Fibroblast of skin of left quadriceps (primary cell): ENCODE measurements at regions not wholly inside any gene's neighbourhood (a gene's known extent, or its start where the extent isn't known, plus 50 kb on each side); places are given as distances from the start of the nearest gene placed in this dataset.
"Not testable (repeated sequence)": the region's sequence is repeated elsewhere in the genome, so short reads cannot be mapped to it uniquely, and the experiment has no call there.

Source experiments
- DNase-seq, 2 experiments: peaks; one replicate each; pipeline ENCODE4 v3.0.0-alpha.2; 2013; ENCODE audit warnings: low read depth in 2 of 2

DNA sequence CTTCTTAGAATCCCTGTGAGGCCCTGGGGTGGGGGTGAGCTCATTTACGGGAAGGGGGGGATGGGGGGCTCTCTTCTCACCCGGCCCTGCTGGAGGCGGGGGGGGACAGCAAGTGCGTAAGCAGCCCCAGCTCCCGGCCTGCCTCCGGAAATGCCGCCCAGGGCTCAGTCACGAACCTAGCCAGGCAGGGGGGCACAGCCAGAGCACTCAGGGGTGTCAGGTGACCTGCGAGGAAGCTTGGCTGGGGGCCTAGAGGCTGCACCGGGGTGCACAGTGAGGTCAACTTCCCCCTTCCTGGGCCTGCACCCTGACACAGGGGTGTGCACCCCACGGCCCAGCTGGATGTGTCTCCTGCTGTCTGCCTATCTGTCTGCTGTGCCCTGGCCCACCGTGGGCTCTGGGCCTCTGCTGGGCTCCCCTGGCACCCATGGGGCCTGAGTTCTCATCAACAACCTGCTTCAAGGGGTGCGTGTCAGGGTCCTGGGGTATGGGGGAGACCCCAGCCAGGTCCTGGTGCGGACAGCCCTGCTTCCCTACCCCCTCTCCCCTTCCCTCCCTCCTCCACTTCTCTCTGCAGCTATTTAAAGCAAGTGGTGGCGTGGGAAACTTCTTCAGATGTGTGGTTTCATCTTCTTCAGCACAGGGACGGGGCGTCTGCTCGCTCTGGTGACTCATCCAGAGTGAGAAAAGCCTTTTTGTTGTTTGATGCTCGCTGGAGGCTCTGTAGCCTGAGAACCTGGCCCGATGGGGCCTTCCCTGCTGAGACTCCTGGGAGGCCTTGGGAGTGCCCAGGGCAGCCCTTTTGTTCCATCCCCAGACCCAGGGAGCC, 92.5 kb upstream of the RUNX3 start:
- DNase-seq: peak; percentile 91 to 92

- no peak for DNase-seq
These were observed 91.6 kb upstream of the RUNX3 start for GRCh38 chr1:25021591-25022215.

GRCh38 chr1:25020851-25021590, 90.9 kb upstream of the RUNX3 start:
- DNase-seq: no peak

DNA sequence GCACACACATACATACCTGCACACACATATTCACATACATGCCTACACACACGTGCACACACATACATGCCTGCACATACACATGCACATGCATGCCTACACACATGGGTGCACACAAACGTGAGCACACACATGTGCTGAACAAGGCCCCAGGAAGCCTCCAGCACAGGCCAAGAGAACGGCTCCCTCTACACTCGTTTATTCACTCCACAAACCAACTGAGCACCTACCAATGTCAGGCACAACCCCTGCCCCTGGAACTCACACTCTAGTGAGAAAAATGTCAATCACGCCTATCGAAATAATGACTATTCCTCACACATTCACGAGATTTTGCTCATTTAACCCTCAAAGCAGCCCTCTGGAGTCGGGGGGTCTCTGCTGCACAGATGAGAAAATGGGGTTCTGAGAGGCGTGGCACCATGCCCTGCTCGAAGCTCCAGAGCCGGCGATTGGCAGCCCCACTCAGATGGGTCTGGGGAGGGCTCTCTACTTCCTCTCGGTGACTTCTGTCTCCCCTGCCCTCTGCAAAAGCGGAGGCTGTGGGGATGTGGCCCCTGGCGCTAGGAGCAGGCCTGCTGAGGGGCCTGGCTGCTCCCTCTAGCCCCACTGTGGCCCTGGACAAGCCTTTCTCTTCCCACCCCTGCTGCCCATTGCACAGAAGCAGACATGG, 90.2 kb upstream of the RUNX3 start:
- no peak for DNase-seq

DNA sequence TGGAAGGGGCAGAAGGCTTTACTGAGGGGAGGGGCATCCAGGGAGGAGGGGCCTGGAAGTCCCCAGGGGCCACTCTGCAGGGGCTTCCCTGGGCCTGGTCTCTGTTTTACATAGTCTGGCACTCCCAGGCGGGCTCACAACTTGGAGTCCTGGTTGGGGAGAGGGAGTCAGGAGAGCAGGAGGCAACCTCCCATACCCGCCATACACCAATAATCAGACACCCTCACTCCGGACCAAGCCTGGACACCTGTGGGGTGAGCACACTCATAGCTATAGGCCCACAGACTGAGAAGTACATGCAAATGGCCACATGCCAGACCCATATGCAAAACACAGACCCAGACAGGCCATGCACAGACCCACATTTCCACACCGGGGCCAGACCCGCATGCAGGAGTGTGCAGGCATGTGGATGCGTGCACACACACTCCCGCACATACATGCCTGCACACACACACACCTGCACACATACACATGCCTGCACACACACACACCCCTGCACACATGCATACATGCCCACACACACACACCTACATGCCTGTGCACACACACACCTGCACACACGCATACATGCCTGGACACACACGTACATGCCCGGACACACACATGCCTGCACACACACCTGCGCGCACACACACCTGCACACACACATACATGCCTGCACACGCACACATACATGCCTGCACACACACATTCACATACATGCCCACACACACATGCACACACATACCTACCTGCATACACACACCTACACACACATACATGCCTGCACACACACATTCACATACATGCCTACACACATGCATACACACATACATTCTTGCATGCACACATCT, 89.5 kb upstream of the RUNX3 start:
- no peak for DNase-seq

DNA sequence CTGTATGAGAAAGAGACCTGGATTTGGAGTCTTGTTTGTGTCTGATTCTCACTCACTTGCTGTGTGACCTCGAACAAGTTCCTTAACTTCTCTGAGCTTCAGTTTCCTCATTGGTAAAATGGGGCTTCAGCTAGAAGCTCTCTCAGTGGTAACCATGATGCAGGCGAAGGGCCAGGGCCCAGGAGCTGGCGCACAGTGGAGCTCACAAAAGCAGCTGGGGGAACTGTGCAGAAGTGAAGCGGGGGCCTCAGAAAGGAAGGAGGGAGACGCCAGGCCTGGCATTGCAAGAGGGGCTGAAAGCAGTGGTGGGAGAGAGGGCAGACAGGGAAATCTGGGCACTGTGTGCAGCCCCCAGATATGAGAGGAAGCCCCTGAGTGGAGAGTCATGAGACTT, 88.9 kb upstream of the RUNX3 start:
- no peak for DNase-seq

- DNase-seq: peak; percentile 32 to 33
These were observed 88.1 kb upstream of the RUNX3 start for GRCh38 chr1:25018110-25018735.

DNA sequence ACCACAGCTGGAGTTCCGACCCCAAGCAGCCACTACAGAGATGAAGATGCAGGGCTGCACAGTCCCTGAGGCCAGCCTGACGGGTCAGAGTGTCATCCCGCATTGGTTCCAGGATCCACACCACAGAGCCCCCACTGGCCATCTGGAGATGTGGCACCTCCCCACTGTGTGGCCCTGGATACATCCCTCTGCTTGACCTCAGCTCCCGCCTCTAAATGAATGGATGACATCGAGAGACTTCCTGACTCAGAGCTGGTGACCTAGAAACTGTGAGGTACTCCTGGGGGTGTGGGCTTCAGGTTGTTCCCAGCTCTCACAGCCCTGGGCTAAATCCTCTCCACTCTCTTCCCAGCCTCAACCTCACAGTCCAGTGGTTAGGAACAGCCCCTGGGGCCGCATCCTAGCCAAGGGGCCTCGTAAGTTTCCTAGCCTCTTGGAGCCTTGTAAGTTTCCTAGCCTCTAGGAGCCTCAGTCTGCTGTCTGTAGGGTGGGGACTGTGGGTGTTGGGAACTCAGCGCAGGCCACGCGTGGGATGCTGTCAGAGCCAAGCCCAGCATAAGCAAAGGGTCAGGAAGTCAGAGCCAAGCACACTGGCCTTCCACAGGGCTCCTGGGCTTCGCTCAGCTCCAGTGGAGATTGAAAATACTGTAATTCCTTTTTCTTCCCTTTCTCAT, 87.5 kb upstream of the RUNX3 start:
- DNase-seq: no peak

GRCh38 chr1:25012966-25013962, 83.2 kb upstream of the RUNX3 start:
- DNase-seq: no peak

DNA sequence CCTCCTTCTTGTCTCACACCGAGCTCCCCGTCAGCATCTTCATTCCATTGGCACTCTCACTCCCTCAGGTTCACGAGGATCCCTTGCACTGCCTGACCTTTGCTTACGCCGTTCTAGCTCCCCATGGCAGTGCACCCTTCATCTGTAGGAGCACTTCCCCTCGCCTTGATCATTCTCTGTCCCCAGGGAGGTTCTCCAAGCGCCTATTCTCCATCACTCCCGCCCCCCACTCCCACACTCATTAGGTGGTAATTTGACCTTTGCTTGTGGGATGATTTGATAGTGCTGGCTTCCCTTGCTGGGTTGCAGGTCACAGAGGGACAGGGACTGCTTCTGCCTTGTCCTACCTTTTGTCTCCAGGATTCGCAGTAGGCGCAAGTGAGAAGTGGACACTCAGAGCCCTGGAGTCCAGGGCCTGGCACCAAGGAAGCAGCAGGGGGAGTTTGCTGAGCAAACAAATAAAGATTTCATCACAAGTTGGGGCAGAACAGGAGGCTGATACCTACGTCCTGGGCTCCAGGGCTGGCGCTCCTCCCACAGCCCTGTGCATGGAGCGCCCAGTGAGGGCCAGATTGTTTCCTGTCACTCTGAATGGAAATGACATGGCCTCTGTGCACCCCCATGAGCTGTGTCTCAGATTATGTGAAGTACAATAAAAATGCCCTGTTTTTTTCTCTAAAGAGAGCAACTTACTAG, 82.0 kb upstream of the RUNX3 start:
- no peak for DNase-seq

- DNase-seq: no peak
These were observed 81.2 kb upstream of the RUNX3 start for GRCh38 chr1:25011275-25011674.

DNA sequence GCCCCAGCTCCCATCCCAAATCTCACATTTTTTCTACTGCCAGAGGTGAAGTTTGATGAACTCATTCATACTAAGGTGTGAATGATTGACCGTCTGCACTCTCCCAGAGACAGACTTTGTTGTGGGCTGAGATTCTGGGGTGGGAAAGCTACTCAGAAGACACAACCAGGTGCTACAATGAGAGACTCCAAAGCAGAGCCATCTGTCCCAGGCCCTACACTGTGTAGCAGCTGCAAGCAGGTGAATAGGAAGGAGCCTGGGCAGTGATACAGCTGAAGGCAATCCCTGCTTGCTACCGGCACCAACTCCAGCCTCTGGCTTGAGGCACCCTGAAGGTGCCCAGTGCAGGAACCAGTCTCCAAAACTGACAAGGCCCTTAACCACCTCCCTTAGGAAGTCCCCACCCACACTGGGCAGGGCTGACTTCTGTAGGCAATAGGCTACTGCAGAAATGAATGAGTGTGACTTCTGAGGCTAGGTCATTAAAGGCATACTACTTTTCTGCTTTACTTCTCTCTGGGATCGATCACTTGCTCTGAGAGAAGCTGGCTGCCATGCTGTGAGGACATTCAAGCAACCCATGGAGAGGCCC, 79.7 kb upstream of the RUNX3 start:
- no peak for DNase-seq

- DNase-seq: no peak
These were observed 78.1 kb upstream of the RUNX3 start for GRCh38 chr1:25008192-25008485.

DNA sequence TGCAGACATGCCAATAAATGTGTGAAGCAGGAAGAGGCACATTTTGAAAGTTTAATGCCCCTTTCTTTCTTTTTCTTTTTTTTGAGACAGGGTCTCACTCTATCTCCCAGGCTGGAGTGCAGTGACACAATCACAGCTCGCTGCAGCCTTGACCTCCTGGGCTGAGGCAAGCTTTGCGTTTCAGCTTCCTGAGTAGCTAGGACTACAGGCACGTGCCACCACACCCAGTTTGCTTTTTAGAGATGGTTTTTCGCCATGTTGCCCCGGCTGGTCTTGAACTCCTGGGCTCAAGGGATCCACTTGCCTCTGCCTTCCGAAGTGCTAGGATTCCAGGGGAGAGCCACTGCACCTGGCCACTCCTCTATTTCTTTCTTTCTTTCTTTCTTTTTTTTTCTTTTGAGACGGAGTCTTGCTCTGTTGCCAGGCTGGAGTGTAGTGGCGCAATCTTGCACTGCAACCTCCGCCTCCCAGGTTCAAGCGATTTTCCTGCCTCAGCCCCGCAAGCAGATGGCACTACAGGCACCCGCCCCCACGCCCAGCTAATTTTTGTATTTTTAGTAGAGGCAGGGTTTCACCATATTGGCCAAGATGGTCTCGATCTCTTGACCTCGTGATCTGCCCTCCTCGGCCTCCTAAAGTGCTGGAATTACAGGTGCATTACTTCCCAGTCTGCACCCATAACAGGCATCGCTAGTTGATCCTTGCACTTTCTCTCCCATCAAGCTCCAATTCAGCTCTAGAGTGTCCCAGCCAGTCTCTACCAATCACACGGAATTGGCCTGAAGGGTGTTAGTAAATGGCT, 77.5 kb upstream of the RUNX3 start:
- DNase-seq: not testable (repeated sequence)

DNA sequence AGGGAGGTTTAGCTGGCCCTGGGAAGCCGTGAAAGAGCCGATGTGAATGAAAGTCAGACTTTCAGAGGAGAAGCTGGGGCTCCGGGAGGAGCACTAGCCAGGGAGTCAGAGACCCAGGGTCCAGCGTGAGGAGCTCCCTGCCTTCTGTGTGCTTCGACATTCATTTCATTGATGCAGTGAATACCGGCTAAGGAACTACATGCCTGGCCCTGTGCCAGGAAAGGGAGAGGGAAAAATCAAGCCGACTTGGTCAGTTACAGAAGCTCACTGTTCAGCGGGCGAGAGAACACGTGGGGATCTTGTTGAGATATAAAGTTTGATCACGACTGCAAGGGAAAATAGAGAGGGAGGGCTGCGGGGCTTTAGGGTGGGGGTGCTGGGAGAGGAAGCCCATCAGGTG, 76.7 kb upstream of the RUNX3 start:
- DNase-seq: peak in 1 of 2 experiments; percentile 8

DNA sequence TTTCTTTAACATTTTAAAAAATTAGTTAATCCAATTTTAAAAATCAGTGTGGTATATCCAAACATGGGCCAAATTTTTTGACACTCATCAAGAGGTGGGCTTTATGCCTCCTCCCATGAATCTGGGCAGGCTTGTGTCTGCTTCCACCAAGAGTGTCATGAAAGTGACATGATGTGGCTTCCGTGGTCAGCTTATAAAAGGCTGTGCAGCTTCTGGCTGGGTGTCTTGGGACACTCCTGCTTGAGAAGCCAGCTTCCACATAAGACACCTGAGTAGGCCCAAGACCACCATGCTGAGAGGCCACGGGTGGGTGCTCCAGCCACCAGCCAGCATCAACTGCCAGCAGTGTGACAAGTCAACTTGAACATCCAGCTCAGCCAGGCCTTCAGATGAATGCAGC, 74.3 kb upstream of the RUNX3 start:
- DNase-seq: no peak

DNA sequence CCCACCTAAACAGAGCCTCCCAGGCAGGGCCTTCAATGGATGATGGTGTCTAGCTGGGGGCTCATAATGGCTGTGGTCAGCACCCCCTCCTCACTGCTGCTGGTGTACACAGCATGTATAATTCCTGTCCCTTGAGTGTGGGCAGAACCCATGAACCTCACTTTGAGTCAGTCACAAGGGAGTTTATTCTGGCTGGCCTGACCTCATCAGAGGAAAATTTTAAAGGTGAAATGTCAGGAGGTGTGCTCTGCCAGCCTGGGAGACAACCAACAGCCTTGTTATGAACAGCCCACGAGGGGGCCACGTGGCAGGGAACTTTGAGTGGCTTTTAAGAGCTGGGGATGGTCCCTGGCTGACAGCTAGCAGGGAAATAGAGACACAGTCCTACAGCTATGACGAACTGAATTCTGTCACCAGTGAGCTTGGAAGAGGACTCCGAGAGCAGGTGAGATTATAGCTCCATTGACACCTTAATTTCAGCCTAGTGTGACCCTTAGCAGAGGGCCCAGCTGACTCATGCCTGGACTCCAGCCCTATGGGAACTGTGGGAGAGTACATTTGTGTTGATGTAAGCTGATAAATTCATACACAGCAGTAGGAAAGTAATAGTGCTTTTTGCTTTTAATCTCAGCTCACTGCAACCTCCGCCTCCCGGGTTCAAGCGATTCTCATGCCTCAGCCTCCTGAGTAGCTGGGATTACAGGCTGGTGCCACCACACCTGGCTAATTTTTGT, 73.5 kb upstream of the RUNX3 start:
- DNase-seq: no peak
